Dedifferentiated amniotic fluid mesenchymal stem cell (primary cell): ENCODE measurements at regions not wholly inside any gene's neighbourhood (a gene's known extent, or its start where the extent isn't known, plus 50 kb on each side); places are given as distances from the start of the nearest gene placed in this dataset.
"Not testable (repeated sequence)": the region's sequence is repeated elsewhere in the genome, so short reads cannot be mapped to it uniquely, and the experiment has no call there.

Source experiments
- DNase-seq: peaks from one replicate; pipeline ENCODE4 v3.0.0-alpha.2; 2016; ENCODE audit errors: extremely low spot score

DNA sequence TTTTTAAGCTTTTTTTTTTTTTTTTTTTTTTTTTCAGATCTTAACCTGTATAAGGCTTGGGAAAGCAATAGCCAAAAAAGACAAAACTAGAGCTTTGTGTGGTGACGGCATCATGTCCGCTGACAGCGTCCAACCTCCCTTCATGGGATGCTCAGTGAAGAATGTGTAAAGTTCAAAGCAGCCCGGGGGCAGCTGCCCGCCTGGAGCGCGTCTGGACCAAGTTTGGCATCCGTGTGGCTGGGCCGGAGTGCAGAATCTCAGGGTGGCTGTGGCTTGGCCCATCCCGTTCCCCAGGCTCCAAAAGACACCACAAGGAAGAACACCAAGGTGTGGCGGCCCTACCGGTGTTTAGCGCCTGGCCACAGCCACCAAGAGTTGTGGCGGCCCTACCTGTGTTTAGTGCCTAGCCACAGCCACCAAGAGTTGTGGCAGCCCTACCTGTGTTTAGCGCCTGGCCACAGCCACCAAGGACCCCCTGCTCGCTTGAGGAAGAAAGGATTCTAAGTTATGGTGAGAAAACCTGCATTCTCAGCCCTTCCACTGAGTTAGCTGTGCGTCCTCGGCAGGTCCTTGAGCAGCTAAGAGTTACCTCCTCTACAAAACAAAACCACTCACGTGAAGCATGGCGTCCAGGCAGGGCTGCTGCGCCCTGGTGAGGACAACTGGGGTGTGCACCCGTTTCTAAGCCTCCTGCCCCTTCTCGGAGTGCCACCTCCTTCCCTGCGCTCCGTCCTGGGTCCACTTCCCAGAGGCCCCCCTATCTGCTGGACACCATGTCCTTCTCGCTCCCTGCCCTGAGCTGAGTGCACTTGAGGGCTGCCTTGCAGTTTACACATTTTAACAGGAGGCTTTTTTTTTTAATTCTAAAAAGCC, 103.6 kb upstream of the SALL3 start:
- no peak for DNase-seq

DNA sequence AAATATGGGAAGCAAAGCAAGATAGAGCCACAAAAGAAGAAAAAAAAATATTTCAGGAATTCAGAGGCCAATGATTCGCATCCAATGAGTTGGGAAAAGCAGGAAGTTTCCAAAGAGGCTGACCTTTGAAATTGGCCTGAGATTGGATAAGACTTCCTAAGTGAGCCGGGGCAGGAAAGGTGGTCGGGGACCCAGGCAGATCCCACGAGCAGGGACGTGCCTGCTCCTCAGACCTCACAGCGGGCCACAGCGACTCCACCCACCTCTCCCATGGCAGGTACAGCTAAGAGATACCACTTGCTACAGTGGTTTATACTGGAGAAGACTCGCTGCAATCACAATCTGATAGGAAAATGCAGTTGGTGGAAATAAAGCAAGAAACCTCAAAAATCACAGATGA, 102.8 kb upstream of the SALL3 start:
- no peak for DNase-seq

DNA sequence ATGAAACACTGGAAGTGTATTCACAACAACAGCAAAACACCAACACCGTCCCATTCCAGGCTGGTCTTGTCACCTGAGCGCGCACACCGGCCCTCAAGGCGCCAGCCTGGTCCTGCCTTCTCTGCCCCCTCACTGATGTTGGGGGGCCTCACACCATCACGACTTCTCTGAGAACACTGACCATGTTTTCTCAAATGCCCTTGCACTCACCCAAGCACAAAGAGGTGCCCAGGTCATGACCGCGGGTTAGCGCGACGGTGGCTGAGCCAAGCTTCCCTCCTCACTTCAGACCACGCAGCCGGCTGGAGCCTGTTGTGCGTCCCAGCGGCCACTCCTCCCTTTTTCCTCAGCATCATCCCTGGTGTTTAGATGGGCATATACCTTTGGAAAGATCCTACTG, 101.3 kb upstream of the SALL3 start:
- no peak for DNase-seq

DNA sequence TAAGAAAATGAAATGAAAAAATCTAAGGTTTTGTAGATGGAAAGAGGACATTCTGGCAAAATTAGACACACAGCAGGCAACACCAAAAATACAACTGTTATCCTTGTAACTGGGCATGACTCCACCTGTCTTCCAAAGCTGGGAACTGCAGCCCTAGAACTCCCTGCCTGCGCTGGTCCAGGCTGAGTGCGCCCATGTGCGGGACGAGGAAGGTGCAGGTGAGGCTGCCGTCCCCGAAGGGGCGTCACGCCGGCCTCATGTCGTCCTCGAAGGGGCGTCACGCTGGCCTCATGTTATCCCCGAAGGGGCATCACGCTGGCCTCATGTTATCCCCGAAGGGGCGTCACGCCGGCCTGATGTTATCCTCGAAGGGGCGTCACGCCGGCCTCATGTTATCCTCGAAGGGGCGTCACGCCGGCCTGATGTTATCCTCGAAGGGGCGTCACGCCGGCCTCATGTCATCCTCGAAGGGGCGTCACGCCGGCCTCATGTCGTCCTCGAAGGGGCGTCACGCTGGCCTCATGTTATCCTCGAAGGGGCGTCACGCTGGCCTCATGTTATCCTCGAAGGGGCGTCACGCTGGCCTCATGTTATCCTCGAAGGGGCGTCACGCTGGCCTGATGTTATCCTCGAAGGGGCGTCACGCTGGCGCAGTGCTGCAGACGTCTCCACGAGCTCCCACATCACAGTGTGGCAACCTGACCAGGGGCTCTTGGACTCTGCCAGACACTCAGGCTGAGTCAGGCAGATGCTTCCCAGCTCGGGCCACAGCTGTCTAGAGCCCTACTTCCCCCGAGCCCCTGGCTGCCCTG, 100.3 kb upstream of the SALL3 start:
- not testable (repeated sequence) for DNase-seq

DNA sequence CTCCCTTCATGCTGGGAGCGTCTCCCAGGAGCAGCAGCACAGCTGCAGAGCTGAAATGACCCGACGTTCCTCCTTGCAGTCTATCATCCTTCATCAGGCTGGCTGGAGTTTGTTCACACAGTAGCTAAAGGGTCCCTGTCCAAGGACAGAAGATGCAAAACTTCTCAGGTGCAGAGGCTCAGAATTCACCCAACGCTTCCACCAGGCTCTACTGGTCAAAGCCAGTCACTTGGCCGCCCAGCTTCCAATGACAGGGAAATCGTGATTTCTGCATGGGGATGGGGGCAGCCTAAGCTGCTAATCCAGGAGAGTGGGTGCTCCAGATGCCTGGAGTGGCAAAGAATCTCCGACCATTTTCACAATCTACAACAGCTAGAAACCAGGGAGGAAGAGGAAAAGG, 97.0 kb upstream of the SALL3 start:
- DNase-seq, result no peak

DNA sequence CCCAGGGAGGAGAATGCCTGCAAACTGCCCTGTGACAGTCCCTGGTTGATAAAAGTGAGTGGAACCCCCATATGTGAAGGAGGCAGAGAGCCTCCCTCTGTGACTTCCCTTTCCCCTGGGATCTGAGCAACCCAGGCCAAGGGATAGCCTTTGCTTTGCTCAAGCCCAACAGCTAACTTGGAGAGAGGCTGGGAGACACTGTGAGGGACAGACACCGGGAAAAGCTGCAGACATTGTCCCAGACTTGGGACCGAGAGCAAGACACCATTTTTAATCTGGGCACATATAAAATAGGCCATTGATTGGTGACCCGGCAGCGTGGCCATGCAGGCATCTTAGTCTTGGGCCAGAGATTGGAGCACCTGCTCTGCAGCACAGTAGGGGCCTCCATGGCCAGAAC, 96.1 kb upstream of the SALL3 start:
- DNase-seq, result no peak

DNA sequence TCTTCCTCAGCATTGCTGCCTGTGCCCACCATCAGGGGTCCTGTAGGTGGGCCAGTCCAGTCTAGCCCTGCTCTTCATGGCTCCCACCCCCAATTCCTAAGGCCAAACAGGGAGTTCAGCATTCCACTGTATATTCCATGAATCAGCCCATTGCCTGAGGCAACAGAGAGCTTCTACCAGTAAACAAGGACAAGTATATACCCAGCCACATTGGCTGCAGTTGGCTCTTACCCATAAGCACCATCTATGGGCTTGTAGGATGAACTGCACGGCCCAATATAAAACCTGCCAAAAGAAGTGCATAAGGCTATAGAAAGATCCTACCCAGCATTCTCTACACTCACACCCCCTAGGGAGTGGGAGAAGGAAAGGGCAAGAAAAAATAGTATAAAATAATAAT, 95.1 kb upstream of the SALL3 start:
- DNase-seq, result no peak

DNA sequence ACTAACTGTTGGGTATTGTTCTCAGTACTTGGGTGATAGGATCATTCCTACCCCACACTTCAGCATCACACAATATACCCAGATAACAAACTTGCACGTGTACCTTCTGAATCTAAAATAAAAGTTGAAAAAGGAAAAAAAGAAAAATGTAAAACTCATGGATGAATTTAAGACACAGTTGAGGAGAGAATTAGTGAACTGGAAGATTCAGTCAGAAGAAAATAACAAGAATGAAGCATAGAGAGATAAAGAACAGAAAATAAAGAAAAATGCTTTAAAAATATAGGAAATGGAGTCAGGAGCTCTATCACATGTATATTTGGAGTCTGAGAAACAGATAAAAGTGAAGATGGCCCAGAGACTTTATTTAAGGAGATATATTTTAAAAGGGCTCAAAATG, 90.4 kb upstream of the SALL3 start:
- no peak for DNase-seq

DNA sequence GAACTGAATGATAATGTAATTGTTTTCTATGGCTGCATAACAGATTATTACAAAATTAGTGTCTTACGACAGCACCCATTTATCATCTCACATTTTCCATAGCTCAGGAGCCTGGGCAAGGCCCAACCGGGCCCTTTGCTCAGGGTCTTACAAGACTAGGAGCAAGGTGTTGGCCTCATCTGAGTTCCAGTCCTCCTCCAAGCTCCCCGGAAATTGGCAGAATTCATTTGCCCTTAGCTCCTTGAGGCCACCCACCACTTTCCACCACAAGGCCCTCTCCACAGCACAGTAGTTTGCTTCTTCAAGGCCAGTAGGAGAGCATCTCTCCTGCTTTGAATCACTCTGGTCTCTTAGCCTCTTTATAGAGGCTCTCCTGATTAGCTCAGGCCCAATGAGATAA, 89.2 kb upstream of the SALL3 start:
- DNase-seq, result no peak

DNA sequence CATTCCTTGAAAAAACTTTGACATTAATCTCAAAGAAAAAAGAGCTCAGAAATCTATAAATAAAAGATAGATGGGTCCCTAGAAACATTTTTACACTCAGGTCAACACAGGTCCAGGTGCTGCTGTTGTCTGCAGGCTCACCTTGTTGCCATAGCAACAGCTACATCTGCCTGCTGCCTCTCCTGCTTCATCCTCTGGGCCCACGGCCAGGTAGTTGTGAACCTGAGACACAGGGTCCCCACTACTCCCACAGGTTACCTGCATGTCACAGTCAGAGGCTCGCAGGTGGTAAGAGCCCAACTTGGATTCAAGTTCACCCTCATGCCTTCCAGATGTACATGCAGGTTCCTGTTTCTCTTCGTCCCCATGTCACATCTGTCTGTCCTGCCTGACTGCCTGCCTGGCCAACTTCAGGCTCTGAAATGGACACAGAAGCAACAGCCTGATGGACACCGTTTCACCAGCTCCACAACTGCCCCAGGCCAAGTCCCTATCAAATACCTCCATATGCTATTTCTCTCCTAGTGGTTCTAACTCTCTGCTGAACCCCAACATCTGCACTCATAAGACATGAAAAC, 88.3 kb upstream of the SALL3 start:
- DNase-seq, result no peak

DNA sequence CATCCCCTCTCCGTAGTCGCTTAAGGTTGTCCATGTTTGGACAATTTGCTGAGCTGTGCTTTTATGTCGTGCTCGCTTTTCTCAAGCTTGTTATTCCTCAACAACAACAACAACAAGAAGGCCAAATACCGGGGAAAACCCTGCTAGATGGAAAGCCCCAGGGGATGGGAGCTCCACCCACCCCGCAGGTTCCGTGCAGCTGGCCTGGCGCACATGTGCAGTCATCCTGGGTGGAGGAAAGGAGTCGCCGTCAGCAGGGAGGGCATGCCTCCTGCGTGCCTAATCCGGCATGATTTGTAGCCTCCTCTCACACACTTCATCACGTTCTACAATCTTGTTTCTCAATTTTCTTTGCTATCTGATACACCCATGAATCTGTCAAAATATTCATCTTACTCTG, 87.4 kb upstream of the SALL3 start:
- no peak for DNase-seq

DNA sequence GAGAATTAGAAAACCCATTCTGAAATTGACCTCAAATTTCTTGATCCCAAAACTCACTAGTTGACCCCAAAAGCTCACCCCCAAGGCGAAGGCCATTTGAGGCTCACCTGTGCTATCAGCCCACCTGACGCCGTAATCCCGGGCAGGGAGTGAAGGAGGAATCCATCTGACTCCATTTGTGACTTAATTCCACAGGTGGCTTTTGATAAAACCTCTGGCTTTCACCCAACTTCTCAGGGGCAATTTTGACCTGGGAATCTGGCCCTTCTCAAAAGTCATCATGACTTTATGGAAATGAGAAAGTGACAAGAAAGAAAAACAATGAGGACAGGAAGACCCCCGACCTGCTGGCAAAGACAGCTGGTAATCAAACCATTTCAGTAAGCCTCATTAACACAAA, 86.9 kb upstream of the SALL3 start:
- no peak for DNase-seq

DNA sequence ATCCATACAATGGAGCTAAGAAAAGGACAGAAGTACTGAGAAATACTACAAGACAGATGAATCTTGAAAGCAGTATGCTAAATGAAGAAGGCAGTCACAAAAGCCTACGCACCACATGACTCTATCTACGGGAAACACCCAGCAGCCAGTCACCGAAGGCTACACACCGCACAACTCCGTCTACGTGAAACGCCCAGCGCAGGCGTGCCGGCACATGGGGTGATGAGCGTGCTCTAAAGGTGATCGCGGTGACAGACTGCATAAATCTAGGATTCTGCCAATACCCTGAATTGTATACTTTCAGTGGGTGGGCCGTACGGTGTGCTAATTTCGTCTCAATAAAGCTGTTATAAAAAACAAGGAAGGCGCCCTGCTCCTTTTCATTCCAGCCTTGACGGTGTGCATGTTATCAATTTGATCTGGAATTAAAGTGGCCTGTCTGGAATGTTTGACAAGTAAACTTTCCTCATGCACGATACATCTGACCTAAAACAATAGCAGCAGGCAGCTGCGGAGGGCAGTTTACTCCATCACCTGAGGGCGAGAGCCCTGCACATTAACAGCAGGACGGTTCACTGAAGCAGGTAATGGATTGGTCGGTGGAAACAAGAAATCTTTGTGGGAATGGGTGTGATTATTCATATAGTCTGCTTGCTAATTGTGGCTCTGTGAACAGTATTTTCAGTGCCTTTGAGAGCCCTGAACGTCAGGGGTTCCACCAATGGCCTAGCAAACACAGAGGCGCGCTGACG, 86.2 kb upstream of the SALL3 start:
- no peak for DNase-seq

DNA sequence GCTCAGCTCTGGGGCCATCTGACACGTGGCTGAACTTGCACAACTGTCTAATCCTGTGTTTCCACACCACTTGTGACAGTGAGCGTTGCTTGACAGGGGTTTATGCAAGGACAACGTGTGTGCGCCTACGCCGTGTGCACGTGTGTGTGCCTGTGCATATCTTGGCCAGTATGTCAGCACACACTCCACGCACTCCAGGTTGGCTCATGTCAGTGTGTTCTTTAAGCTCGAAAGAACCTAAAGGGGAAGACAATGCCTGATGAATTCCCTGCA, 85.6 kb upstream of the SALL3 start:
- no peak for DNase-seq

DNA sequence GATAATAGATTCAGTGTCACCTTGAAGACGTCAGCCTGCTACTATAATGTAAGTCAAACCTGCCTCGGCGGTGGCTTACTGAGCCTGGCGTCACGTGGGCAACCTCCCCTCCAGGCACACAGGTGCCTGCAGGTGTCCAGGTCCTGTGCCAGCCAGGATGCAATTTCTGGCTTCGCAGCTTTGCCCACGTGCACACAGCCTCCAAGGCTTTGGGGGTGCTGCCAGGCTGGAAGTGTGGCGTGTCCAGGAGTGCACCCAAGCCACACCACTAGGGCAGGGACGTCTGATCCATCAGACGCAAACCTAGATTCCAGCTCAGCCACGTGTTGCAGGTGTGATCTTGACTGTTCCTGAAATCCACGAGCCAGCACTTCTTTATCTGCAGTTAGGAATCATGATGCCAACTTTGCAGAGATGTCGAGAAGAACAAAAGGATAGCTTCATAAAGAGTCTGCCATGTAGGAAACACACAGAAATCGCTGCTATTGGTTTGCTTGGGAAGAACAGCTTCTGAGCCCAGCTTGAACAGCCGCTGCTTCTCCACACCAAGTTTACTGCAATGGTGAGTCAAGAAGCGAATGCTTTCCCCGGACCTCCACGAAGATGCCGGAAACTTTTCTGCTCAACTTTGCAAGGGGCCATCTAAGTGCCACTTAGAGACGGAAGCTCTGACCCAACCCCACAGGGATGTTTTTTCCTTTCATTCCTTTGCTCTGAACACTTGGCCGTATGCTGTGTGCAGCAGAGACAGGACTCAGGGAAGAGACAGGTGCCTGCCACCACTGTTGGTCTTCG, 84.2 kb upstream of the SALL3 start:
- DNase-seq, result no peak

DNA sequence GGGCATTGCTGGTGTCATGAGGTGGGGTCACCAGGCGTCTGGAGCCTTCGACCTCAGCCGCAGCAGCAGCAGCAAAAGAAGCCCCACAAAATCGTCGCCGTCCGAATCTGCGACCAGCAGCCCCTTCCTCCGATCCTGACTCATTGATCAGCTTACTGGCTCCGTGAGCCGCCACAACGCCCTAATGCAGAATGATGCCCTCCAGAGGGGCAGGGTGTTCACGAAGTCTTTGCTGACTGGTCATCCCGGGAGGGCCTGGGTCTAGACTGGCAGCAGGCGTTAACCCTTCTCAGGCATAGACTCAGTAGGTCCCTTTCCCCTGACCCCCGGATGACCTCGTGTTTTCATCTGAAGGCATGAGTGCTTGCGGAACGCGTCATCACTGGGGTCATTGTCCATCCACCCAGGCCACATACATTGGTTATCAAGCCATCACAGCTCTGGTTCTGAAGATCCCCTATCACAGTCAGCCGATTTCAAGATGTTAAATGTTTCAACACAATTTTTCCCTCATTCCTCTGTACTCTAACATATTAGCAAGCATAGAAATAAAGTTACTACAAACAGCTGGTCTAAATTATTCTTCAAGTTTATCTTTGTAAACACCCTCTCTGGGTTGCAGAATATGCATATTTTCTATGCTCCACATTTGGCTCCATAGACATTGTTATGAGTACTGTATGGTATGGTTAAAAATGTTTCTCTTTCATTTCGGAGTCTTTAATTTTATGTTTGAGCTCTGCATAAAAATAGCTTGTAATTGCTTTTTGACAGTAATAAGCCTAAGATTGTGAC, 83.3 kb upstream of the SALL3 start:
- DNase-seq, result no peak

DNA sequence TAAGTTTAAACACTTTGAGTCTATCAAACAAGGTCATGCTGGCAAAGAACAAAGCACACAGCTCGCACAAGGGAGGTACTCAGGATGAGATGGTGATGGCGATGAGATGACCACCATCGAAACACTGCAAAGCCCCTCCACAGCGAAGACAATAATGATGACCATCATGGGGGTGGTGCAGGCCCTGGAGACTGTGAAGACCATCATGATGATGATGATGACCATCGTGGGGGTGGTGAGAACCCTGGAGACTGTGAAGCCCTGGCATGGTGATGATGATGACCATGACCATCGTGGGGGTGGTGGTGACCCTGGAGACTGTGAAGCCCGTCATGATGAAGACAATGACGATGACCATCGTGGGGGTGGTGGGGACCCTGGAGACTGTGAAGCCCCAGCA, 81.6 kb upstream of the SALL3 start:
- DNase-seq, result no peak

DNA sequence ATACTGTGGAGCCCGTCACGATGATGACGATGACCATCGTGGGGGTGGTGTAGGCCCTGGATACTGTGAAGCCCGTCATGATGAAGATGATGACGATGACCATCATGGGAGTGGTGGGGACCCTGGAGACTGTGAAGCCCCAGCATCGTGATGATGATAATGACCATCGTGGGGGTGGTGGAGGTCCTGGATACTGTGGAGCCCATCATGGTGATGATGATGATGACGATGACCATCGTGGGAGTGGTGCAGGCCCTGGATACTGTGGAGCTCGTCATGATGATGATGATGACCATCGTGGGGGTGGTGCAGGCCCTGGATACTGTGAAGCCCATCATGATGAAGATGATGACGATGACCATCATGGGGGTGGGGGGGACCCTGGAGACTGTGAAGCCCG, 81.0 kb upstream of the SALL3 start:
- DNase-seq, result no peak

DNA sequence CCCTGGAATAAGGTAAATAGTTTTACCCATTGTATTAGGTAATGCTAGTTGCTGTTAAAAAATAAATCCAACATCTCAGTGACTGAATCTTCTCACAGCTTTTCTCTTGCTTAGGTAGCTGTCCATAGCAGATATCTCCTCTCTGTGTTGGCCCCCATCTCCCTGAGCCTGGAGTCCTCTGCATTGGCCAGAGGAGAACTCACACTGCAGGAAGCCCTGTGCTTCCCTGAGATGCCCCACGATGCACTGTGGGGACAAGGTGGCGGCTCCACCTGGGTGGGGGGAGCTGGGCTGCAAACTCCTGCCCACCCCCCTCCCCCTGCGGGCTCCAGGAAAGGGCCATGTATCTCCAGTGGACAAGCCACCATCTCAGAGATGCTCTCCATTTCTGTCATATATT, 80.4 kb upstream of the SALL3 start:
- no peak for DNase-seq

DNA sequence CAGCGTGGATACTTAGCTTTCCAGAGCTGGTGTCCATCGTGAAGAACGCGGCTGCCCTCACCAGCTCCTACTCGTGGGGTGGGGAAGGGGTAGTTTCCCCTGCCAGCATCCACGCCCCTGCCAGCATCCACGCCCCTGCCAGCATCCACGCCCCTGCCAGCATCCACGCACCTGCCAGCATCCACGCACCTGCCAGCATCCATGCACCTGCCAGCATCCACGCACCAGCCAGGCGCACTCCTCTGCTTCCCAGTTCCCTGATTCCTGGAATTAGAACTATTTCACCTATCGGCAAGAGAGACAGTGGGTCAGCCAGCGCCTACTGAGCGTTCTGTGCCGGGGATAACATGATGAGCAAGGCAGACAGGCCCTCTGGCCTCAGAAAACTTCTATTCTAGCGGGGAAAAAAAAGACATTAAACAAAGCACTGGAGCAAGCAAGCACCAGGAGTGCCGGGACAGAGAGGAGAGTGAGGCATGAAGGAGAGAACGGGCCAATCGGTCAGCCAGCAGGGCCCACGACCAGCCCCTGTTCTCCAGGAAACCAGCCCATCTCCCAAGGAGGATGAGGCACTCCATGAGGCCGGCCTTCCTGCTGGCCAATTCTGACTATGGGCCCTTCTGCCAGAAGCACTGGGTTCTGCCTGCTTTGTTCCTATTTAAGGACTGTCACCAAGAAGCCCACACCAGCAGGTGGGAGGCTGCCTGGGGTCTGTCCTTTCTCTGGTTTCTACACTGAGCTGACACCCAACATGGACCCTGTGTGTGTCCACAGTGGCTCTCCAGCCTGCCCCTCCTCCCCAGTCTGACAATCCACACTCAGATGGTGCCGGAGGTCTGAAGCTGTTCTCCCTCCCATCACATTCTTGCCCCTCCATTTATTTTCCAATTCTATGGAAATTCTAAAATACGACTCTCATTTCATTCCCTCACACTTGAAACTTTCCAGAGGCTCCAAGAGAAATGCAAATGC, 78.4 kb upstream of the SALL3 start:
- DNase-seq, result no peak
